H1 (cell line): ENCODE measurements at regions not wholly inside any gene's neighbourhood (a gene's known extent, or its start where the extent isn't known, plus 50 kb on each side); places are given as distances from the start of the nearest gene placed in this dataset.

Experiments
- ATF2 ChIP-seq: IDR thresholded peaks from 2 replicates; pipeline ENCODE4 v1.6.1; 2012; ENCODE audit warnings: low read length, inconsistent platforms
- CHD7 ChIP-seq: fragments of 300-600 bp; sonication (generic); IDR thresholded peaks from 2 replicates; pipeline ENCODE4 v1.7.1; 2012; ENCODE audit warnings: low read length, moderate library complexity, mild to moderate bottlenecking, inconsistent platforms; ENCODE audit not compliant: insufficient replicate concordance
- CTCF ChIP-seq, 3 experiments: IDR thresholded peaks; 1 replicate in 2 of 3; 2 replicates in 1 of 3; pipeline versions ENCODE4 v1.5.1 to v1.6.1; 2011; ENCODE audit warnings: low read length in 3 of 3, mild to moderate bottlenecking in 3 of 3, inconsistent platforms in 2 of 3, low read depth in 1 of 3, moderate library complexity in 1 of 3; ENCODE audit not compliant: insufficient read depth in 1 of 3; ENCODE audit errors: control extremely low read depth in 1 of 3
- FOSL1 ChIP-seq: IDR thresholded peaks from 2 replicates; pipeline ENCODE4 v1.6.1; 2011; ENCODE audit warnings: mild to moderate bottlenecking, low read depth, low read length, moderate library complexity; ENCODE audit not compliant: insufficient read depth
- SIN3A ChIP-seq, 2 experiments: IDR thresholded peaks in 1 of 2; conservative IDR thresholded peaks in 1 of 2; 2 replicates each; pipeline ENCODE4 v1.6.1; 2011 to 2012; ENCODE audit warnings: low read length in 2 of 2, improper control_type of control experiment in 1 of 2, low read depth in 1 of 2, mild to moderate bottlenecking in 1 of 2
- SIX5 ChIP-seq: IDR thresholded peaks from 2 replicates; pipeline ENCODE4 v1.6.1; 2011; ENCODE audit warnings: mild to moderate bottlenecking, low read depth, low read length

- TF ChIP-seq CHD7, result no peak
- TF ChIP-seq FOSL1, result no peak
- no peak for TF ChIP-seq SIN3A (conservative IDR thresholded peaks at IDR 0.05 in 1 of 2, IDR thresholded peaks at IDR 0.05 in 1 of 2; ENCODE audit: low read depth in 1 of 2, low read length in 2 of 2)
- no peak for TF ChIP-seq SIX5
- TF ChIP-seq ATF2, result no peak
- TF ChIP-seq CTCF (IDR thresholded peaks at IDR 0.05; ENCODE audit: control extremely low read depth in 1 of 3, insufficient read depth in 1 of 3, low read depth in 1 of 3, low read length in 3 of 3), result no peak
Measured at GRCh38 chr12:88844426-88844825, 264.2 kb upstream of the KITLG start (continued).
